A673 (cell line): ENCODE measurements at regions not wholly inside any gene's neighbourhood (a gene's known extent, or its start where the extent isn't known, plus 50 kb on each side); places are given as distances from the start of the nearest gene placed in this dataset.
"Not testable (repeated sequence)": the region's sequence is repeated elsewhere in the genome, so short reads cannot be mapped to it uniquely, and the experiment has no call there.

Experiments used
- BruUV-seq: library from RNA; stranded (reverse); fragments of 400-500 nt; replicated peaks from 2 replicates; lab custom pipeline; 2021; lab: Mats Ljungman, UMichigan
- CTCF ChIA-PET: fragments of 300-600 bp; sonication (Branson Sonifier 250); formaldehyde crosslinking; loops from one replicate; lab custom pipeline; 2022; ENCODE audit warnings: antibody characterized with exemption; lab: Charles Lee
- POLR2A ChIA-PET: fragments of 300-600 bp; sonication (Branson Sonifier 250); formaldehyde crosslinking; loops from one replicate; lab custom pipeline; 2022; ENCODE audit warnings: antibody characterized with exemption; ENCODE audit not compliant: low non-redundant PET; lab: Charles Lee
- DNase-seq: peaks from one replicate; pipeline ENCODE4 v3.0.0-alpha.2; 2015; ENCODE audit warnings: low spot score
- H3K27ac ChIP-seq: fragments of 200-600 bp; sonication (generic); 2 replicates; pipeline ENCODE4 v1.5.1; 2016; ENCODE audit warnings: mixed run types, low read depth, mild to moderate bottlenecking, mixed read lengths, antibody characterized with exemption, low read length; ENCODE audit not compliant: poor library complexity, severe bottlenecking
- H3K27me3 ChIP-seq: fragments of 200-600 bp; sonication (generic); replicated peaks from 2 replicates; pipeline ENCODE4 v1.6.1; 2017; ENCODE audit warnings: mixed run types, low read depth, mild to moderate bottlenecking, mixed read lengths, antibody characterized with exemption, low read length; ENCODE audit not compliant: insufficient read depth, poor library complexity
- H3K36me3 ChIP-seq: fragments of 200-600 bp; sonication (generic); 2 replicates; pipeline ENCODE4 v1.6.1; 2016; ENCODE audit warnings: mixed run types, mild to moderate bottlenecking, mixed read lengths, antibody characterized with exemption, low read length; ENCODE audit not compliant: insufficient read depth, poor library complexity, severe bottlenecking
- H3K4me1 ChIP-seq: fragments of 200-600 bp; sonication (generic); 2 replicates; pipeline ENCODE4 v1.6.1; 2017; ENCODE audit warnings: mixed run types, mild to moderate bottlenecking, mixed read lengths, antibody characterized with exemption, low read length; ENCODE audit not compliant: insufficient read depth, poor library complexity, severe bottlenecking
- H3K4me3 ChIP-seq: fragments of 200-600 bp; sonication (generic); 2 replicates; pipeline ENCODE4 v1.5.1; 2016; ENCODE audit warnings: low read depth, mixed run types, mild to moderate bottlenecking, mixed read lengths, low read length; ENCODE audit not compliant: poor library complexity, severe bottlenecking
- H3K9me3 ChIP-seq: fragments of 200-600 bp; sonication (generic); 2 replicates; pipeline ENCODE4 v1.6.1; 2016; ENCODE audit warnings: mixed run types, low read depth, mild to moderate bottlenecking, mixed read lengths, antibody characterized with exemption, low read length; ENCODE audit not compliant: poor library complexity, severe bottlenecking
- EZH2 ChIP-seq: fragments of 200-600 bp; sonication (generic); IDR thresholded peaks from 2 replicates; pipeline ENCODE4 v1.6.1; 2017; ENCODE audit warnings: borderline replicate concordance, low read depth, mild to moderate bottlenecking, mixed read lengths, antibody characterized with exemption, low read length; ENCODE audit not compliant: poor library complexity, severe bottlenecking
- intact Hi-C: fragments of 100-400 bp; cut with micrococcal nuclease; formaldehyde crosslinking; loops from one replicate; pipeline ENCODE4 v1.10.0; 2022; ENCODE audit not compliant: unreplicated experiment
- TF ChIP-seq, protein P1 (sequence below): fragments of 300-800, 200-600 bp; sonication (generic); conservative IDR thresholded peaks from 2 replicates; pipeline ENCODE4 v1.5.1; 2017; ENCODE audit warnings: low read depth, mild to moderate bottlenecking, antibody characterized with exemption, low read length, moderate library complexity, mixed read lengths

DNA sequence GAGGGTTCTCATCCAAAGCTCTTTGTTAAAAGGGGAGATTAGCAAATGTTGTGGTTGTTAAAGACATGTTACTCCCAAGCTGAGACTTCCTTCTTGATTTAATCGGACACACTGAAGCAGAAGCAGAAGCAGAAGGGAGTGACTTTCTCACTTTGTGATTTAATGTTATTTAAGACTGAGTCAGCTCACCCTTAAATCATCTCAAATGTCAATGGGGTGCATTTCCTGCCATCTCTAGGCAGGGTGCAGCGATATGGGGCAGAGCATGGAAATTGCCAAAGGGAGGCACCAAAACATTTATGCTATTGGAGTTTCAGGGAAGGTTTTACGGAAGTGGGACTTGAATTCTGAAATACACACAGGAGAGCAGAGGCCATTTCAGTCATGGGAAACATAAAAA is 283.6 kb downstream of the ABCC12 start:
- Histone ChIP-seq H3K4me3 (no peak overlapping the region), H3K9me3 (no peaks in the 10 kb centered on the region), H3K36me3 (no peaks in the 10 kb centered on the region), H3K27ac (no peak overlapping the region), H3K27me3 (no peaks in the 10 kb centered on the region), H3K4me1 (no peaks in the 10 kb centered on the region)
- peak; percentile 56 for DNase-seq
- TF ChIP-seq, protein P1, sequence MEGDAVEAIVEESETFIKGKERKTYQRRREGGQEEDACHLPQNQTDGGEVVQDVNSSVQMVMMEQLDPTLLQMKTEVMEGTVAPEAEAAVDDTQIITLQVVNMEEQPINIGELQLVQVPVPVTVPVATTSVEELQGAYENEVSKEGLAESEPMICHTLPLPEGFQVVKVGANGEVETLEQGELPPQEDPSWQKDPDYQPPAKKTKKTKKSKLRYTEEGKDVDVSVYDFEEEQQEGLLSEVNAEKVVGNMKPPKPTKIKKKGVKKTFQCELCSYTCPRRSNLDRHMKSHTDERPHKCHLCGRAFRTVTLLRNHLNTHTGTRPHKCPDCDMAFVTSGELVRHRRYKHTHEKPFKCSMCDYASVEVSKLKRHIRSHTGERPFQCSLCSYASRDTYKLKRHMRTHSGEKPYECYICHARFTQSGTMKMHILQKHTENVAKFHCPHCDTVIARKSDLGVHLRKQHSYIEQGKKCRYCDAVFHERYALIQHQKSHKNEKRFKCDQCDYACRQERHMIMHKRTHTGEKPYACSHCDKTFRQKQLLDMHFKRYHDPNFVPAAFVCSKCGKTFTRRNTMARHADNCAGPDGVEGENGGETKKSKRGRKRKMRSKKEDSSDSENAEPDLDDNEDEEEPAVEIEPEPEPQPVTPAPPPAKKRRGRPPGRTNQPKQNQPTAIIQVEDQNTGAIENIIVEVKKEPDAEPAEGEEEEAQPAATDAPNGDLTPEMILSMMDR: no peak
- TF ChIP-seq EZH2: no peak
- ChIA-PET CTCF (interaction anchor here (0.6 kb wide), 1 partner anchor 835 kb away, joined by 4 read pairs; no protein-coding TSS in a partner anchor), POLR2A (no interaction called here)
- intact Hi-C loops: no loop called here
- BruUV-seq: no TSS peak

DNA sequence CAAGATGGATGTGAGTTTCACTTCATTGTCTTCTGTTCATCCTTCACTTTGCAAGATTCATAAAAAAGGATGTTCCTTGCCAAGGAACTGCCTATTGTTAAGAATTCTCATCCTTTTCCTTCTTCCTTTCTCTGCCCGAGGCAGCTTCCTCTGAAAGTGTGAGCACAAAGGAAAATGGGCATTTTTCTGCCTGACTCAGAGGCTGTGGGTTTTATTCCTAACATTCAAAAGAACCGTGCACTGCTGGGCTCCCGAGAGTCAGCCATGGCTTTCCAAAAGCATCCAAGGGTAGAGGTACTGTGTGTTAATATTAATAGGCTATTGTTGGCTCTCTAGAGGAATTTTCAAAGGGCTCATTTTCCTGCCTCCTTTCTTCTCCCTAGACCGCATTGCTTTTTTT is 289.4 kb downstream of the ABCC12 start:
- intact Hi-C loops: no loop called here
- ChIA-PET CTCF (no interaction called here), POLR2A (no interaction called here)
- H3K9me3 ChIP-seq: no peaks in the 10 kb centered on the region
- peaks cover 15% of the 10 kb centered on the region for H3K27me3 ChIP-seq
- TF ChIP-seq, protein P1: no peak
- no peak for TF ChIP-seq EZH2
- H3K36me3 ChIP-seq: no peaks in the 10 kb centered on the region
- no peak overlapping the region for H3K27ac ChIP-seq
- DNase-seq: no peak
- H3K4me3 ChIP-seq: no peak overlapping the region
- no peaks in the 10 kb centered on the region for H3K4me1 ChIP-seq
- no TSS peak for BruUV-seq

DNA sequence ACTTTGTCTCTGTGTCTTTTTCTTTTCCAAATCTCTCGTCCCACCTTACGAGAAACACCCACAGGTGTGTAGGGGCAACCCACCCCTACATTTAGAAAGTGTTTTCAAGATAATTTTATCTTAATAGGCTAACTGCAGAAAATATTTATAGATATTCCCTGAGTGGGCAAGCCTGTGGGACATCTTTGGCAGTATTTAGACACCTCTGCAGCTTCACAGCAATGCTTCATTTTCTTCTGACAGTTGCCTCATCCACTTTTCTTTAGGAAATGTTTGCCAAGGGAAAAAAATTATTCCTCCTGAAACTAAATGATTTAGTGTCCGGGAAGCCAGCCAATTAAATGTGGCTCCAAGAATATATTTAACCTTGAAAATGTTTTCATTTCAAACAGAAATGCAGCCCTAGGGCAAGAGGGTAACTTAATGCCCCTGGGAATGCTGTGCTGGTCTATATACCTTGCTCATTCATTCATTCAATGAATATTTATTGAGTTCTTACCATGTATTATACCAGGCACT is 290.4 kb downstream of the ABCC12 start:
- POLR2A ChIA-PET: no interaction called here
- intact Hi-C loops: no loop called here
- no peak overlapping the region for H3K4me3 ChIP-seq

DNA sequence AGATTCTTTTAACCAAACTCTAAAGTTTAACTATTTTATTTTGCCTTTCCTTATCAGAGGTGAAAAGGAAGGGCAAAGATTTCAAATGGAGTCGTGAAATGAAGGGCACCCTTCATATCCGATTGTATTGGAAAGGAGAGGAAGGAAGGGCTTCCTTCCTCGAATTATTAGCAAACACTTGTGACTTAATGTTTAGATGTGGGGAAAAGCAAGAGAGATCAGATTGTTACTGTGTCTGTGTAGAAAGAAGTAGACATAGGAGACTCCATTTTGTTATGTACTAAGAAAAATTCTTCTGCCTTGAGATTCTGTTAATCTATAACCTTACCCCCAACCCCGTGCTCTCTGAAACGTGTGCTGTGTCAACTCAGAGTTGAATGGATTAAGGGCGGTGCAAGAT is 291.5 kb downstream of the ABCC12 start:
- DNase-seq, H3K36me3 ChIP-seq, H3K4me1 ChIP-seq, BruUV-seq, CTCF ChIA-PET, H3K27ac ChIP-seq, POLR2A ChIA-PET, intact Hi-C loops, H3K4me3 ChIP-seq, H3K9me3 ChIP-seq: not testable (repeated sequence)
- H3K27me3 ChIP-seq: peaks cover 15% of the 10 kb centered on the region

More for the DNA sequence above, 290.4 kb downstream of the ABCC12 start:
- BruUV-seq: no TSS peak
- no peaks in the 10 kb centered on the region for H3K4me1 ChIP-seq
- no peak overlapping the region for H3K27ac ChIP-seq
- H3K27me3 ChIP-seq: peaks cover 15% of the 10 kb centered on the region
- H3K36me3 ChIP-seq: no peaks in the 10 kb centered on the region
- no peaks in the 10 kb centered on the region for H3K9me3 ChIP-seq
- TF ChIP-seq, protein P1: no peak
- no peak for TF ChIP-seq EZH2
- CTCF ChIA-PET: no interaction called here
- DNase-seq: no peak
